Naive thymus-derived CD8-positive, alpha-beta T cell (primary cell): ENCODE measurements at regions not wholly inside any gene's neighbourhood (a gene's known extent, or its start where the extent isn't known, plus 50 kb on each side); places are given as distances from the start of the nearest gene placed in this dataset.

Experiments used
- ATAC-seq, 2 donors: fragments of 150-1000 bp; cut with Tn5 transposase in 1 of 2; sonication (Bioruptor Pico), chemical (Tn5 transposase) in 1 of 2; 1 replicate in 1 of 2; 2 replicates in 1 of 2; pipeline ENCODE4 v1.10.0; 2021; ENCODE audit warnings: mild to moderate bottlenecking in 2 of 2, moderate library complexity in 2 of 2
- POLR2A ChIA-PET: fragments of 350-600 bp; sonication (Branson Sonifier 250); formaldehyde crosslinking; loops from one replicate; lab custom pipeline; 2021; ENCODE audit warnings: antibody characterized with exemption; lab: Charles Lee
- DNase-seq, 10 donors: peaks; one replicate each; pipeline versions ENCODE4 v3.0.0 to v3.0.0-alpha.2; 2020 to 2022
- H3K27ac Mint-ChIP-seq, 10 donors: one replicate each; pipeline ENCODE4 v1.8.0; 2020 to 2022; ENCODE audit warnings: mild to moderate bottlenecking in 10 of 10, mixed read lengths in 10 of 10, moderate library complexity in 4 of 10, inconsistent platforms in 1 of 10
- H3K27me3 Mint-ChIP-seq, 5 donors: one replicate each; pipeline ENCODE4 v1.8.0; 2021 to 2022; ENCODE audit warnings: mixed read lengths in 5 of 5
- H3K36me3 Mint-ChIP-seq, 3 donors: one replicate each; pipeline ENCODE4 v1.8.0; 2020 to 2022; ENCODE audit warnings: mixed read lengths in 3 of 3, mild to moderate bottlenecking in 2 of 3, inconsistent platforms in 1 of 3
- H3K4me1 Mint-ChIP-seq, 4 donors: one replicate each; pipeline ENCODE4 v1.8.0; 2021 to 2022; ENCODE audit warnings: mixed read lengths in 4 of 4
- H3K4me3 Mint-ChIP-seq, 10 donors: one replicate each; pipeline ENCODE4 v1.8.0; 2020 to 2022; ENCODE audit warnings: mild to moderate bottlenecking in 10 of 10, mixed read lengths in 10 of 10, moderate library complexity in 6 of 10, inconsistent platforms in 1 of 10
- H3K9me3 Mint-ChIP-seq, 9 donors: one replicate each; pipeline ENCODE4 v1.8.0; 2020 to 2022; ENCODE audit warnings: mixed read lengths in 9 of 9, mild to moderate bottlenecking in 3 of 9, inconsistent platforms in 1 of 9, moderate library complexity in 1 of 9

DNA sequence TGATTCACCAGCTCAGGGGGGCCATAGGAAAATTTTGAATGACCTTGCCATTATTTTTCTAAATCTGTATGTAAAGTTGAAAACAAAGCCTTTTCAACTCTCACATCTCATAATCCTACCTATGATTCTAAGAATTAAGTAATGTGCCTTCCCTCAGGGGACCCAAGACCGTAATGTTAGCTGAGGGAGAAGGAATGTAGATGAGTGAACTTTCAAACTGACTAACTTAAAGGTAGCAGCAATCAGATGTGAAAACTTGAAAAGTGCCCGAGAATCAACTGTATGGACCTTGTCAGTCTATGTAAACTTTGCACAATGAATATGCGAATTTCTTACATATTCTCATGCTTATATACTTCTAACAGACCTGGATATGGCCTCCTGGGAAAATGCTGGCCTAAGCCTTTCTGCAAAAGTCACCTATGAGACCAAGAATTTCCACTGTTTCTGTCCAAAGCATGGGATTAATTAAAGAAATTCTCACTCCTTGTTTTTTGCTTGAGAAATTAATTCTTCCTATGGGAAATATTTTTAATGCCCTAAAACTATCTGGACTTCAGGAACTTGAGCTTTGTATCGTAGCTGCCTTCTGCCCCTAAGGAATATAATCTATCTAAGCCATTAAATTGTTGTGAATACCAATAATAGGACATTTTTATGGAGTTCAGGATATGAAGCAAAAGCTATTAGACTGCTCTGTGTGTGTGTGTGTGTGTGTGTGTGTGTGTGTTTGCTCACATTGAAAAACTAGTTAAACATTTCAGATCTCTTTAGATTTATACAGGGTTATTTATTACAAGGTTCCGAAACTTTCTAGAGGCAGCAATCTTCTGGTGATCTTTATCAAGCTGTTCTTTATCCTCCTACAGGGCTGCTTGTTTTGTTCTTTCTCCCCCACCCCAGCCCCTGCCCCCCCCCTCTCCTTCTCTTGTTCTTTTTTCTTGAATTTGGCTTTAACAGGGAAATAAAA, 169.1 kb upstream of the CLINT1 start:
- Mint-ChIP-seq H3K4me3 (no peak overlapping the region), H3K4me1 (no peaks in the 10 kb centered on the region), H3K36me3 (peaks cover 0 to 5% (median 0%) of the 10 kb centered on the region in 3 donors), H3K27me3 (peaks cover 11 to 52% (median 16%) of the 10 kb centered on the region in 5 donors), H3K27ac (no peak overlapping the region), H3K9me3 (no peaks in the 10 kb centered on the region)
- DNase-seq, result no peak
- ATAC-seq, result no peak
- POLR2A ChIA-PET, result interaction anchor here (0.5 kb wide), 1 partner anchor 217 kb away, joined by 3 read pairs; no protein-coding TSS in a partner anchor

DNA sequence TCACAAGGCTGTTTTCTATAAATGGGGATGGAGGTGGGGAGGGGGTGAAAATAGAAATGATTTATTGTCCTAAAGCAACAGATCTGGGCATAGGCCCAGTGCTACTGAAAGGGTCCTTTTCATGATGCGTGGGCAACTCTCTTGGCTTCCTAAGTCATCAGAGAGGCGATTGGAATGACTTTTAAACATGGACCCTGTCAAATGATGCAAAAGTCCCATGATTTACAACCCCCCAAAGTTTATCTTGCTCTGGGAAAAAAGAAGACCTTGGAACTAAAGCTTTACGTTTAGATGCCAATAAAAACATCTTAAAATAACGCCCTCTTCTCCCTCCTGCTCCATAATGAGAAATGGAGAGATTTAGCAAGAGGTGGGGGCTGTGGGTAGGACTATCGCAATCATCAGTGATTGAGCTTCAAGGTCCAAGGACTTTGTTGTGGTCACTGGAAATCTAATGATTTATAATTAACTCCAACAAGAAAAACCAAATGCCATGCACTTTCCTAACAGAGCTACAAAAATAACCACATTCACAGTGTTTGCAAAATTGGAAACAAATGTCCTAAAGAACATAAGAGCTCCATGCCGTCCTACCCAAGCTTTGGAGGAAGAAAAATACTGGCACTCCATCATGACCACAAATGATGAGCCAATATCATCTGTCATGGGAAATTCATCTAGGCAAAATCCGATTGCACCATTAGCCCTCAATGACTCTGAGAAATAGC, 167.5 kb upstream of the CLINT1 start:
- POLR2A ChIA-PET, result no interaction called here
- H3K4me3 Mint-ChIP-seq, result no peak overlapping the region
- DNase-seq, result no peak
- H3K36me3 Mint-ChIP-seq, result no peaks in the 10 kb centered on the region
- ATAC-seq, result no peak
- peaks cover 8 to 51% (median 18%) of the 10 kb centered on the region in 5 donors for H3K27me3 Mint-ChIP-seq
- no peaks in the 10 kb centered on the region for H3K4me1 Mint-ChIP-seq
- no peak overlapping the region for H3K27ac Mint-ChIP-seq
- H3K9me3 Mint-ChIP-seq, result no peaks in the 10 kb centered on the region

DNA sequence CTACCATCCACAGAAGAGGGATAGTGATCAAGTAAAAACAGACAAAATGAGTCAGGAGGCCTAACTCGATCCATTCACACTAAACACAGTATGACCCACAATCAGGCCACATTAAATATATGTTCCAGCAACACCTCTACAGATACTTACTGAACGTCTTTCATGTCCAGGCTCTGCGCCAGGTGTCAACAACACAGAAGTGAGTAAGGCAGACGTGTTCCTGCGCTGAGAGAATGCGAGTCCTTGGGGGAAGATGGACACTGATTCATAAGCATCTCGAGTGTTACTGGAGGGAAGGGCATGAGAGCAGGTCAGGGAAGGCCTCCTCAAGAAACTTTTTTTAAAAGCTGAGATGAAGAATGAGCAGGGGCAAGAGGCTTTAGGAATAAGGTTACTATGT, 164.3 kb upstream of the CLINT1 start:
- Mint-ChIP-seq H3K4me1 (no peaks in the 10 kb centered on the region), H3K27ac (peak overlapping the region in 1 of 10 donors; percentile 60), H3K4me3 (no peak overlapping the region), H3K36me3 (no peaks in the 10 kb centered on the region), H3K27me3 (peaks cover 7 to 51% (median 20%) of the 10 kb centered on the region in 5 donors), H3K9me3 (no peaks in the 10 kb centered on the region)
- no peak for DNase-seq
- POLR2A ChIA-PET, result no interaction called here
- ATAC-seq, result no peak

DNA sequence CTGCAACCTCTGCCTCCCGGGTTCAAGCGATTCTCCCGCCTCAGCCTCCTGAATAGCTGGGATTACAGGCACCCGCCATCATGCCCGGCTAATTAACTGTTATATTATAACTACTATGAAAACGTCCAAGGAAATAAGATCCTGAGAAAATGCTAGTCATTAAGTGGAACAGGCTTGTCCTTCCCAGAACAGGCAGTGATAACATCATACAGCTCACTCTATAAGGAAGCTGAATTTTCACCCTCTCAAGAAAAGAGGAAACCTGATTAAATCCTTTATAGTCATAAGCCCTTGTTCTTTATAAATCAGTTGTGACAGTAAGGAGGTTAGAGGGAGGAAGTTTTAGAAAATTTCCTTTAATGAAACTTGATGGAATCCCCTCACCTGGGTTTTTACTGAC, 163.9 kb upstream of the CLINT1 start:
- POLR2A ChIA-PET, result no interaction called here
- H3K4me3 Mint-ChIP-seq, result no peak overlapping the region
- DNase-seq (no peak), ATAC-seq (no peak)
- H3K27ac Mint-ChIP-seq, result no peak overlapping the region
- H3K27me3 Mint-ChIP-seq, result peaks cover 7 to 51% (median 20%) of the 10 kb centered on the region in 5 donors
- no peaks in the 10 kb centered on the region for H3K9me3 Mint-ChIP-seq
- H3K36me3 Mint-ChIP-seq, result no peaks in the 10 kb centered on the region
- no peaks in the 10 kb centered on the region for H3K4me1 Mint-ChIP-seq

DNA sequence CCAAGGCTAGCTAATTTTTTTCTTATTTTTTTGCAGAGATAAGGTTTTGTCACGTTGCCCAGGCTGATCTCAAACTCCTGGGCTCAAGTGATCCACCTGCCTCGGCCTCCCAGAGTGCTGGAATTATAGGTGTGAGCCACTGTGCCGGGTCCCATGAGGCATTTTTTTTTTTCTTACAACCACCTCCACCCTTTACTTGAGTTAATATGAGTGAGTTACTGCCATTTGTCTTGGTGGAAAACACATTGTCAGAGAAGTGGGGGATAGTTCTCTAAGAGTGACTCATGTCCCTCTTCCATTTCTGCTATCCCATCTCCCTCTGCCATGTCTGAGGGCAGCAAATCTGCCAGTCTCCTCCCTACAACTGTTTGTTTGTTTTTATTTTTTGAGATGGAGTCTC, 163.4 kb upstream of the CLINT1 start:
- Mint-ChIP-seq H3K4me1 (no peaks in the 10 kb centered on the region), H3K27ac (no peak overlapping the region), H3K9me3 (no peaks in the 10 kb centered on the region), H3K4me3 (no peak overlapping the region), H3K36me3 (no peaks in the 10 kb centered on the region), H3K27me3 (peaks cover 7 to 51% (median 21%) of the 10 kb centered on the region in 5 donors)
- DNase-seq (no peak), ATAC-seq (no peak)
- POLR2A ChIA-PET, result no interaction called here

DNA sequence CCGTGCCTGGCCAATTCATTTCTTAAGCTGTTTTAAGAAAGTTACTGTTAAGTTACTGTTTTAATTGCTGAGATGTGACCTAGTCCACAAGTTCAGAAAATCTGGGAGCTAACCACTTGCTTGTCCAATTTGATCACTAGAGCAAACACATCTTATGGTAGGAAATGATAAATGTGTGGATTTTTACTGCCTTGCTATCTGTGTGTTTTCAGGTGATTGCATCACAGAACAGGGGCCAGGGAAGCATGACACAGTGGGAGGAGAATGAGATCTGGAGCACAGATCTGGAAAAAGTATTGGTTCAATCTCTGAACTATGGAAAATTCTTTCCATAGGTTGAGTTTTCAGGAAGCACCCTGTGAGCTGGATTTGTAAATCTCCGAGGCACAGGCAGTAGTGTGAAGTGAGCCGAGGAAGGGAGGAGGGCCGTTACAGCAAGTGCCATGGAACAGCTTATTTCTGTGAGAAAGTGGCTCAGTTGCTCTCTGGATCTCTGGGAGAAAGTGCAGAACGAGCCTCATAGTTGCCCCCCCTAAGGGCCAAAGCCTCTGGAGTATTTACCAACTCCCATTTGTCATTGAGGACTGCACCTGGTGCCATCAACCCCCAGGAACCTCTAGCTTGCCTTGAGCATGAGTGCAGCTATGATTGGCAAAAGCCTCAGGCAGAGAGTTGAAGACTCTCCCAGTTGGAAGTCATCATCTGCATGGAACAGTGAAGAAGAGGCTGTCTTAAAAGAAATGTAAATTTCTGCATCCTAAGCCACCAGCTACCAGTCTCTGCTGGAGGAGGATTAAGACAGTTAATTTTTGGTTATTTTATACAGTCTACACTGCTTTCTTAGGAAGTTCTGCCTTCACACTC, 161.8 kb upstream of the CLINT1 start:
- ATAC-seq, result no peak
- Mint-ChIP-seq H3K36me3 (no peaks in the 10 kb centered on the region), H3K27ac (no peak overlapping the region), H3K27me3 (peaks cover 7 to 49% (median 23%) of the 10 kb centered on the region in 5 donors), H3K4me3 (no peak overlapping the region), H3K4me1 (no peaks in the 10 kb centered on the region), H3K9me3 (no peaks in the 10 kb centered on the region)
- POLR2A ChIA-PET, result no interaction called here
- no peak for DNase-seq

DNA sequence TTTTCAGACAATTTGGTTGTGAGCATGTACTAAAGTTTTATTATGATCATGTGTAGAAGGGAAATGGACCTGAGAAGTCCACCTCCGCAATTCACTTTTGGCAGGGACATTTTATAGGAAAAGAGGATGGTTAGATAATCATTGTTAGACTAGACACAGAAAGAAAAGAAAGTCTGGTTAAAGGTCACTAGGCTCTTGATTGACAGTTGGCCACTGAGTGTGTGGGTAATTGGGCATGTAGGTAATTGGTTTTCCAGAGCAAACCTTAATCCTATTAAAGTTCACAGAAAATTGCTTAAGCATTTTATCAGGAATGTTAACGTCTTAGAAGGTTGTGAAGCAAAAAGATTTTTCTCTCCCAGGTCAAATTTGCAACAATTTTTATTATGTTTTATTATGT, 158.5 kb upstream of the CLINT1 start:
- H3K4me3 Mint-ChIP-seq, result no peak overlapping the region
- H3K27ac Mint-ChIP-seq, result no peak overlapping the region
- no peaks in the 10 kb centered on the region for H3K4me1 Mint-ChIP-seq
- POLR2A ChIA-PET, result no interaction called here
- H3K36me3 Mint-ChIP-seq, result no peaks in the 10 kb centered on the region
- no peaks in the 10 kb centered on the region for H3K9me3 Mint-ChIP-seq
- peaks cover 6 to 27% (median 18%) of the 10 kb centered on the region in 5 donors for H3K27me3 Mint-ChIP-seq
- ATAC-seq (no peak), DNase-seq (no peak)

DNA sequence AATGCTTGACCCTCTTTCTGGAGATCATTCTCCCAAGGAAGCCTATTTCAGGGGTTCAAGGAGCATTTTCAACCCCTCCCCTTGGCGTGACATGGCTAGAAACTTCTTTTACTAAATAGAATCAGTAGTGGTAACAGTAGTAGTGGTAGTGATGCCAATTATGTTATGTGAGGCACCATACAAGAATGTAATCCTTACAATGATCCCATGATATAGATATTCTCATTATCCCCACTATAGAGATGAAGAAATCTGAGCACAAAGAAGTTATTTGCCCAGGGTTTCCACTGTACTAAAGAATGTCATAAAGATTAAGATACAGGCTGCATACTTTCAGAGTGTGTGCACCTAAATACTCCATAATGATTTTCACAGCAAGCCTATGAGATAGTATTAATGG, 155.4 kb upstream of the CLINT1 start:
- POLR2A ChIA-PET, result no interaction called here
- no peak overlapping the region for H3K4me3 Mint-ChIP-seq
- H3K27ac Mint-ChIP-seq, result no peak overlapping the region
- H3K4me1 Mint-ChIP-seq, result no peaks in the 10 kb centered on the region
- H3K36me3 Mint-ChIP-seq, result no peaks in the 10 kb centered on the region
- H3K27me3 Mint-ChIP-seq, result peaks cover 10 to 18% (median 10%) of the 10 kb centered on the region in 5 donors
- H3K9me3 Mint-ChIP-seq, result no peaks in the 10 kb centered on the region
- no peak for ATAC-seq
- no peak for DNase-seq

DNA sequence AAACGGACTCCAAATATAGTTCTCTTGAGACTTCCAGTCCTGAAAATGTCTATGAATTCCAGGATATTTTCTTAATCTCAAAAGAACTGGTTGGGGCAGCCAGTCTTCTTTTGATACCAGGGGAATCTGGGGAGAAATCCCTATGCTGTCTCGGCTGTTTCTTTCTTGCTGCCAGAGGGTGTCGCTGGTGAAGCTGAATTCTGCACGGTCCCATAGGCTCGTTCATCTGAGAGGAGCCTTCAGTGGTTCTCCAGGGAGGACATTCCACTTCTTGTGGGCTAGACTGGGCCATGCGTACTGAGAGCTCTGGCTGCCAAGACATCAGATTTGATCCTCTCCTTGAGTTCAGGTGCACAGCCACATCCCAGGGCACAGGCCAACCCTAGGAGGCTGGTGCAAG, 155.0 kb upstream of the CLINT1 start:
- no peaks in the 10 kb centered on the region for H3K9me3 Mint-ChIP-seq
- no peak for DNase-seq
- H3K4me1 Mint-ChIP-seq, result no peaks in the 10 kb centered on the region
- H3K4me3 Mint-ChIP-seq, result no peak overlapping the region
- no peaks in the 10 kb centered on the region for H3K36me3 Mint-ChIP-seq
- peaks cover 10 to 18% (median 10%) of the 10 kb centered on the region in 5 donors for H3K27me3 Mint-ChIP-seq
- no peak overlapping the region for H3K27ac Mint-ChIP-seq
- POLR2A ChIA-PET, result no interaction called here
- ATAC-seq, result no peak

DNA sequence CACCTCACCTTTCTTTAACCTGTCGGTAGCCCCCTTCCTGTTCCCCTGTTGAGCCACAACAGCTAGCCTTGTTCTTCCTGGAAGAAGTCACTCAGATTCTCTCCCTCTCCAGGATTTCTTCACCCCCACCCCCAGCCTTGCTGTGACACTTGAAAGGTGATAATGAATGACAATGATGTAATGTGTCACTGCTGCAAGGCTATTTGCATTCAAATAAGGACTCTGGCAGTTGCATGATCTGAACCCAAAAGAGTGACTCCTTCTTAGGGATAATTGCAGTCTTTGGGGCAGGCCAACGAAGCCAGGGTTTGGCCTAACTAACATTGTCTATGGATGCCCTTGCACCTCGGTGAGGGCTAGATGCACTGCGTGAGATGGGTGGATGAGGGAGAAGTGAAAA, 154.4 kb upstream of the CLINT1 start:
- Mint-ChIP-seq H3K9me3 (no peaks in the 10 kb centered on the region), H3K4me1 (no peaks in the 10 kb centered on the region), H3K27ac (no peak overlapping the region), H3K36me3 (no peaks in the 10 kb centered on the region), H3K4me3 (no peak overlapping the region), H3K27me3 (peaks cover 10 to 18% (median 10%) of the 10 kb centered on the region in 5 donors)
- no peak for DNase-seq
- POLR2A ChIA-PET, result no interaction called here
- no peak for ATAC-seq

DNA sequence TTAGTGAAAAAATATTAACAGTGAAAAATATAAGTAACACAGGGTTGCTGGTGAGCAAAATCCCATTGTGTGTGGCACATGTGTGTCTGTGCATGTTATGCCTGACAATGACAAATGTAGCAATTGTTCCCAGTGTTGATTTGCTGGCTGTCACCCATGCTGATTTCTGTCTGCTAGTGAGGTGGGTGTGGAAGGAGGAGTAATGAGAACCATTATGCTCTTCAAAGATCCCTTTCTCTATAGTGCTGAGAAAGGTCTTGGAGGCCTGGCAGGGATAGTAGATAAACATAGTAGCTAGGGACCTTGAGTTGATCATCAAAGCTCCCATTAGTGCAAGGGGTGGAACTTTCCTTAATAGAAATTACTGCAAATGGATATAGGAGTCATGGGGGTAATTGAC, 152.5 kb upstream of the CLINT1 start:
- peaks cover 0 to 2% (median 0%) of the 10 kb centered on the region in 9 donors for H3K9me3 Mint-ChIP-seq
- no peaks in the 10 kb centered on the region for H3K4me1 Mint-ChIP-seq
- no peaks in the 10 kb centered on the region for H3K36me3 Mint-ChIP-seq
- no peak overlapping the region for H3K4me3 Mint-ChIP-seq
- POLR2A ChIA-PET, result no interaction called here
- DNase-seq, result no peak
- H3K27ac Mint-ChIP-seq, result no peak overlapping the region
- ATAC-seq, result no peak
- H3K27me3 Mint-ChIP-seq, result peaks cover 10 to 14% (median 10%) of the 10 kb centered on the region in 5 donors

DNA sequence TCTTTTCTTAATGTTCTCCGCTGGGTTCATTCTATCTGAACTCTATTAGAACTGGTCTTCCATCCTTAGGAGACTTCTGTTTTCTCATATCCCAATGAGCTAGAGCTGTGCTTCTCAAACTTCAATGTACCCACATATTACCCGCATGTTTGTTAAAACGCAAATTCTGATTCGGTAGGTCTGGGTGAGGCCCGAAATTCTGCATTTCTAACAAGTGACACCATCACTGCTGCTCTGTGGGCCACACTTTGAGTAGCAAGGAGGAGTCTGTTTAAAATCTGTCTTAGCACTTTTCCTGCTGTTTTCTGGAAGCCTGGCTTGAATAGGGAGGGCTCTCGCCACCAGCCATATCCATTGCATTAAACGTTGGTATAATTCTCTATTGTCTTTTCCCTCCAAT, 151.9 kb upstream of the CLINT1 start:
- no peaks in the 10 kb centered on the region for H3K36me3 Mint-ChIP-seq
- H3K9me3 Mint-ChIP-seq, result peaks cover 0 to 2% (median 0%) of the 10 kb centered on the region in 9 donors
- peaks cover 10 to 14% (median 10%) of the 10 kb centered on the region in 5 donors for H3K27me3 Mint-ChIP-seq
- H3K4me3 Mint-ChIP-seq, result no peak overlapping the region
- no peaks in the 10 kb centered on the region for H3K4me1 Mint-ChIP-seq
- DNase-seq, result no peak
- no peak for ATAC-seq
- no peak overlapping the region for H3K27ac Mint-ChIP-seq
- POLR2A ChIA-PET, result no interaction called here
